Panc1 (cell line): ENCODE measurements at regions not wholly inside any gene's neighbourhood (a gene's known extent, or its start where the extent isn't known, plus 50 kb on each side); places are given as distances from the start of the nearest gene placed in this dataset.

ENCODE experiments used
- POLR2AphosphoS5 ChIP-seq: IDR thresholded peaks from 2 replicates; pipeline ENCODE4 v1.6.1; 2012; ENCODE audit warnings: mild to moderate bottlenecking, low read depth, low read length, moderate library complexity
- TCF7L2 ChIP-seq: IDR thresholded peaks from 2 replicates; pipeline ENCODE4 v1.6.1; 2011; ENCODE audit warnings: mild to moderate bottlenecking, low read depth, low read length, inconsistent platforms
- TF ChIP-seq, protein P1 (sequence below): fragments of 450-650 bp; IDR thresholded peaks from 2 replicates; pipeline ENCODE4 v1.5.1; 2017; ENCODE audit warnings: mild to moderate bottlenecking
- TF ChIP-seq, protein P2 (sequence below), 2 experiments: IDR thresholded peaks; 2 replicates each; pipeline ENCODE4 v1.6.1; 2011 to 2012; ENCODE audit warnings: low read depth in 2 of 2, control low read depth in 1 of 2, low read length in 1 of 2, mild to moderate bottlenecking in 1 of 2, moderate library complexity in 1 of 2; ENCODE audit not compliant: insufficient read depth in 1 of 2

DNA sequence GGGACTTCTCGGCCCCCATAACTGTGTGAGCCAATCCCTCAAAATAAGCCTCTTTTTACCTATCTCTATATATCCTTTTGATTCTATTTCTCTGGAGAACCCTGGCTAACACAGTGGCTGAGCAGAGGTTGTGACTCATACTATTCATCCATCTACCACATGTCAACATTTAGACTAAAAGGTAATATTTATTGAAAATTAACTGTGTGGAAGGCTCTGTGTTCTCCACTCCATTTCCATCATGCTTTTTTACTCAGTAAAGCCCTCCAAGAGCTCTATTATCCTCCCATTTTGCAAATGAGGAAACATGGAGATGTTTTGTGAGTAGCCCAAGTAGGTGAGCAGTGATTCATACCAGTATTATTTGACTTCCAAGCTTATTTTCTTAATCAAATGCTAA lies 217.9 kb upstream of the DCBLD2 start:
- TF ChIP-seq, protein P1, sequence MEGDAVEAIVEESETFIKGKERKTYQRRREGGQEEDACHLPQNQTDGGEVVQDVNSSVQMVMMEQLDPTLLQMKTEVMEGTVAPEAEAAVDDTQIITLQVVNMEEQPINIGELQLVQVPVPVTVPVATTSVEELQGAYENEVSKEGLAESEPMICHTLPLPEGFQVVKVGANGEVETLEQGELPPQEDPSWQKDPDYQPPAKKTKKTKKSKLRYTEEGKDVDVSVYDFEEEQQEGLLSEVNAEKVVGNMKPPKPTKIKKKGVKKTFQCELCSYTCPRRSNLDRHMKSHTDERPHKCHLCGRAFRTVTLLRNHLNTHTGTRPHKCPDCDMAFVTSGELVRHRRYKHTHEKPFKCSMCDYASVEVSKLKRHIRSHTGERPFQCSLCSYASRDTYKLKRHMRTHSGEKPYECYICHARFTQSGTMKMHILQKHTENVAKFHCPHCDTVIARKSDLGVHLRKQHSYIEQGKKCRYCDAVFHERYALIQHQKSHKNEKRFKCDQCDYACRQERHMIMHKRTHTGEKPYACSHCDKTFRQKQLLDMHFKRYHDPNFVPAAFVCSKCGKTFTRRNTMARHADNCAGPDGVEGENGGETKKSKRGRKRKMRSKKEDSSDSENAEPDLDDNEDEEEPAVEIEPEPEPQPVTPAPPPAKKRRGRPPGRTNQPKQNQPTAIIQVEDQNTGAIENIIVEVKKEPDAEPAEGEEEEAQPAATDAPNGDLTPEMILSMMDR = no peak
- TF ChIP-seq POLR2AphosphoS5 (no peak), TCF7L2 (no peak)
- TF ChIP-seq, protein P2, sequence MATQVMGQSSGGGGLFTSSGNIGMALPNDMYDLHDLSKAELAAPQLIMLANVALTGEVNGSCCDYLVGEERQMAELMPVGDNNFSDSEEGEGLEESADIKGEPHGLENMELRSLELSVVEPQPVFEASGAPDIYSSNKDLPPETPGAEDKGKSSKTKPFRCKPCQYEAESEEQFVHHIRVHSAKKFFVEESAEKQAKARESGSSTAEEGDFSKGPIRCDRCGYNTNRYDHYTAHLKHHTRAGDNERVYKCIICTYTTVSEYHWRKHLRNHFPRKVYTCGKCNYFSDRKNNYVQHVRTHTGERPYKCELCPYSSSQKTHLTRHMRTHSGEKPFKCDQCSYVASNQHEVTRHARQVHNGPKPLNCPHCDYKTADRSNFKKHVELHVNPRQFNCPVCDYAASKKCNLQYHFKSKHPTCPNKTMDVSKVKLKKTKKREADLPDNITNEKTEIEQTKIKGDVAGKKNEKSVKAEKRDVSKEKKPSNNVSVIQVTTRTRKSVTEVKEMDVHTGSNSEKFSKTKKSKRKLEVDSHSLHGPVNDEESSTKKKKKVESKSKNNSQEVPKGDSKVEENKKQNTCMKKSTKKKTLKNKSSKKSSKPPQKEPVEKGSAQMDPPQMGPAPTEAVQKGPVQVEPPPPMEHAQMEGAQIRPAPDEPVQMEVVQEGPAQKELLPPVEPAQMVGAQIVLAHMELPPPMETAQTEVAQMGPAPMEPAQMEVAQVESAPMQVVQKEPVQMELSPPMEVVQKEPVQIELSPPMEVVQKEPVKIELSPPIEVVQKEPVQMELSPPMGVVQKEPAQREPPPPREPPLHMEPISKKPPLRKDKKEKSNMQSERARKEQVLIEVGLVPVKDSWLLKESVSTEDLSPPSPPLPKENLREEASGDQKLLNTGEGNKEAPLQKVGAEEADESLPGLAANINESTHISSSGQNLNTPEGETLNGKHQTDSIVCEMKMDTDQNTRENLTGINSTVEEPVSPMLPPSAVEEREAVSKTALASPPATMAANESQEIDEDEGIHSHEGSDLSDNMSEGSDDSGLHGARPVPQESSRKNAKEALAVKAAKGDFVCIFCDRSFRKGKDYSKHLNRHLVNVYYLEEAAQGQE (IDR thresholded peaks at IDR 0.05; ENCODE audit: insufficient read depth in 1 of 2, low read depth in 2 of 2, low read length in 1 of 2) = no peak
